HG03097 (cell line): ENCODE measurements at regions not wholly inside any gene's neighbourhood (a gene's known extent, or its start where the extent isn't known, plus 50 kb on each side); places are given as distances from the start of the nearest gene placed in this dataset.
"Not testable (repeated sequence)": the region's sequence is repeated elsewhere in the genome, so short reads cannot be mapped to it uniquely, and the experiment has no call there.

Experiments used
- ATAC-seq: cut with Tn5 transposase; IDR thresholded peaks from one replicate; pipeline ENCODE4 v1.9.1; 2021; ENCODE audit not compliant: unreplicated experiment, low FRiP score

DNA sequence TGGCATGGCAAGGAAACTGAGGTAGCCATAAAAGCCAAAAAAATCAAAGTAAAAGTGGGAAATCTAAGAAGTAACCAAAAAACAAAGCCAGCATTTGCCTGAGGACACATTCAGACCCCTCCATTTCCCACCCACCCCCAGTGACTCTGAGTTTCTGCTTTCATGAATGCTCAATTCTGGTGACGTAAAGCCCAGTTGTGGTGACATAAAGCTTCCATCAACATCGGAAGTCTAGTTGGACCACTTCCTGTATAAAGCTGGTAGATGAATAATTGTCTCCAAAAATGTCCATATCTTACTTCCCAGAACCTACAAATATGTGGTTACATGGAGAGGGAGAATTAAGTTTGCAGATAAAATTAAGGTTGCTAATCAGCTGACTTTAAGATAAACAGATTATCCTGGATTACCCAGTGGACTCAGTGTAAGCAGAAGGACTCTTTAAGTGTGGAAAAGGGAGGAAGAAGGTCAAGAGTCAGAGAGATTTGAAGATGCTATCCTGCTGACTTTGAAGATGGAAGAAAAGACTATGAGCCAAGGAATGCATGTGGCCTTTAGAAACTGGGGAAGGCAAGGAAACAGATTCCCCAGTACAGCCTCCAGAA, 62.0 kb upstream of the ST3GAL6 start:
- no peak for ATAC-seq

DNA sequence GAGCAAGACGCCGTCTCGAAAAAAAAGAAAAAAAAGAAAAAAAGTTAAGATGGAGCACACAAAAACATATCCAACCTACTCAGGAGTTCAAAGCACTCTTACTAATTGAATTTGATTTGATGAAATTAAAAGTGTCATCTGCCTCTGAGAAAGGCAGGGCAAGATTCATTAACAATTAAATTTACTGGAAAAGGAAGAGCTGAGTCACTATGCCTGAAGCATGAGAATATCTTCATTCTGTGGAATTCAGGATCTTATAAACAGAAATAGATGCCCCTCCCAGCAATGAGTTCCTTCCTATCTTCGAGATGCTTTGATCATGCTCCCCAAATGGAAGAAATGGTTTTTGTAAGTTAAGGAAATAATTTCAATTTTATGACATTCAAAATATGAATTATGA, 61.0 kb upstream of the ST3GAL6 start:
- ATAC-seq: no peak

DNA sequence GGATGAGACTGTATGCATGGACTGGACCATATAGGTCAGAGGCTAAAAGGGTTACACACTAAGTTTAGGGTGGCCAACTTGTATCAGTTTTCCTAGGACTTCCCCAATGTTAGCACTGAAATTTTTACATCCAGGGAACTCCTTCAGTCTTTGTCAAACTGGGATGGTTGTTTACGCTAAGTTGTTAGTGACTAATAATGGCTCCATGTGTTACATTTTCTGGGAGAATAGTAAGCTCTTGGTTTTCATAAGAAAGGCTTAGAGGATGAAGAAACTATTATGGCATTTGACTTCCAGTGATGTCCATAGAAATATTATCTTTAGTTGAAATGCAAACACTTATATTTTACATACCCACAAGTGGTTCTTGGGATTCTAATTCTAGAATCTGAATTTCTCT, 57.9 kb upstream of the ST3GAL6 start:
- ATAC-seq: no peak

DNA sequence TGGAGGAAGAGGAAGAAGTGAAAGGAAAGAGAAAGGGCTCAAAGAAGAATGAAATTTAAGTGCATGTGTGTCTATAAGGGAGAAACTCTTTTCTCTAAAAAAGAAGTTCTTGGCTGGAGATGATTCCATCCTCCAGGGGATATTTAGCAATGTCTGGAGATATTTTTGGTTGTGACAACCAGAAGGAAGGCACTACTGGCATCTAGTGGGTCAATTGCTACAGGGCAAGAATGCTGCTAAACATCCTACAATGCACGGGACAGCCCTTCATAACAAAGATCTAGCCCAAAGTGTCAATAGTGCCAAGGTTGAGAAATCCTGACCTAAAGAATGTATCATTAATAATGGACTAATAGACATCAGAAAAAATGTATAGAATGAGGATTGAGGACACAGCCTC, 57.4 kb upstream of the ST3GAL6 start:
- no peak for ATAC-seq

DNA sequence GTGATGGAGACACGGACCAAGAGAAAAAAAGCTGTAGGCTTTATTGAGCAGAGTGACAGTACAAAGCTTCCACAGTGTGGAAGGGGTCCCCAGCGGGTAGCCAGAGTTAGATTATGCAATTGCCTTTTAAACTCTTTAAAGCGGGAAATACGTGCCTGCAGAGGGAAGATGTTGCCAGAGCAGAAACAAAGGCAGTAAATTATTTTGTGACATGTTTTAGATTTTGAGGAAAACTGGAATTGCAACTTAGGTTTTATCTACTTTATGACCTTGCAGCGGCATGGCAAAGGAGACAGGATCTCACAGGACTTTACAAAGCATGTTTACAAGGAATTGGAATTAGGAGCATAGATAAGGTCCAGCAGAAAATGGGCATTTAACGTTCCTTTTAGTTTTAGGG, 54.5 kb upstream of the ST3GAL6 start:
- ATAC-seq: not testable (repeated sequence)

DNA sequence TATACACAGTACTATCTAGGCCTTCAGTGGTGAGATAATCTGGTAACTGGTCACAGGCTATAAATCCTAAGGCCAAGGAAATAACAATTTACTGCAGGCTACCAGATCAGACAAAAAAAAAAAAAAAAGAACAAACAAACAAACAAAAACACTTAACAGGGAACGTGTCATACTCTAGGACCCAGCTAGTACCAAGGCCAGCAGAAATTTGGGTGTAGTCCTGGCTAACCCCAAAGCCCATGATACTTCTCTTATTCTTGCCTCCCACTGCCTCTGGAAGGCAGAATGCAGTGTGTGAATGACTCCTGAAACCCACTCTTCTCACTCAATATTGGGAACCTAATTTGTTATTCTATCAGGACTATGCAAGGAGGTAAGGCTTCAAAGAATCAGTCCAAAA, 53.7 kb upstream of the ST3GAL6 start:
- ATAC-seq: no peak

DNA sequence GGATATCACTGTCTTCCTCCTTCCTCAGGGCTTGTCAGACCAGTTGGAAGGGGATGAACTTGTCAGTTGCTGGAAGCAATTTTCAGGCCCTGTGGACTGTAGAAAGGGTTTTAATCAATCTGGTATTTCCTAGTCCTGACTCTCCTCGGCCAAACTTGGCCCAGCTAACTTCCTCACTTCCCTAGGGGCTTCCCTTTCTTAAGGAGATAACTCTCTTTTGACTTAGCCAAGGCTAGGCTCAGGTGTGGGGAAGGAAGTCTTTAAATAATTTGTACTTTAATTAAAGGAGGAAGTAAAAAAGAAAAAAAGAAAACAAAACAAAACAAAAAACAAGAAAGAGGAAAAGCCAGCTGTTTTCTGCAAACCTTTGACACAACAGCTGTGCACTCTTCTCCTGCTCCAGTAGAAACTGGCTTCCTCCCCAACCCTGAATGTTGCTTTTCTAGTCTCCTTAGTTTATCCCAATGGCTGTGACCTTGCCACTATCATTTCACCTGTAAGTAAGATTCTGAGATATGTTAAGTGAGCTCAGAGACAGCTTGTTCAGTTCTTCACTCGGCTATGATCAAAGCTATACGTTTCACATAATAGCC, 53.0 kb upstream of the ST3GAL6 start:
- ATAC-seq: no peak

DNA sequence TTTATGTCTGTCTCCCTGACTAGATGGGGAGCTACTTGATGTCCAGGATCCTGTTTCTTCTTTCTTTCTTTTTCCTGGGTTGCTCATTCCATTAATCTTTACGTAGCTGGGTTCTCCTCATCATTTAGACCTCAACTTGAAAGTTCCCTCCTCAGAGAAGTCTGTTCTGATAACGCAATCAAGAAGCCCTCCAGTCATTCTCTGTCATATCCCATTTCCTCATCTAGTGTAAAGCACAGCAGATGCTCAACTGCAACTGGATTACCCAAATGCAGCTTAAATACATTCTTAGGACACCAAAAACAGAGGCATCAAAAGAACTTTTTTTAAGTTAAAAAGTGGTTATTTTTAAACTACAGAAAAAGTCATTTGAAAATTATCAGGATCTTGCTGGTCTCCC, 51.7 kb upstream of the ST3GAL6 start:
- no peak for ATAC-seq

DNA sequence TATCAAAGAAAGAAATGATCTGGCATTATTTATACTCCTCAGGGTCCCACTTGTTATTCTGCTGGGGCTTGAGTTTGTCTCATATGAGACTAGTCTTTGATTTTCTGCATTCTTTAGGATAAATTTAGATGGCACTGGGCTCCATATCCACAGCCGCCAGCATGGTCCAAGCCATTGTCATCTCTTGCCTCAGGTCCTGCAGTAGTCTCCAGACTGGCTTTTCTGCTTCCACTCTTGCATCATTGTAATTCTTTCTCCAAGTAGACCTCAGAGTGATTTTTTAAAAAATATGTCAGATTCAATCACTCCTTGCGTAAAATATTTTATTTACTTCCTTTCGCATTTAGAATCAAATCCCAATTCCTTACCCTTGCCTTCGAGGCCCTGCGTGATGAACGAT, 50.4 kb upstream of the ST3GAL6 start:
- no peak for ATAC-seq

DNA sequence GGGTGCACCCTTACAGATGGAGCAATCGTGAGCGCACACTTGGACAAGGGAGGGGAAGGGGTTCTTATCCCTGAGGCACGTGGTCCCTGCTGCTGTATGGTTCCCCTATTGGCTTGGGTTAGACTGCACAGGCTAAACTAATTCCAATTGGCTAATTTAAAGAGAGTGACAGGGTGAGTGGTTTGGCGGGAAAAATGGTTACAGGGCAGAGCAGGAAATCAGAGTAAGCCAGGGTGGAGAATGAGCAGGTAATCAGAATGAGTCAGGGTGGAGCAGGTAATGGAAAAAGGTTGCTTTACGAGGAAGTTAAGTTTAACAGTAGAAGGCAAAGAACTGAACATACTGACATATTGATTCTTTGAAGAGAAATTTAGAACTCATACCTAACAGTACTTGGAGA, 49.8 kb upstream of the ST3GAL6 start:
- ATAC-seq: not testable (repeated sequence)
